ENCODE measurements at regions not wholly inside any gene's neighbourhood (a gene's known extent, or its start where the extent isn't known, plus 50 kb on each side); places are given as distances from the start of the nearest gene placed in this dataset.
A peak's percentile ranks its signal among the peaks of the same experiment; 100 is the strongest.

- no peak for TF ChIP-seq CTCF (IDR thresholded peaks at IDR 0.05; ENCODE audit: poor library complexity, severe bottlenecking)
- Histone ChIP-seq H3K27ac (ENCODE audit: poor library complexity, severe bottlenecking) (no peak overlapping the region), H3K4me1 (ENCODE audit: insufficient read depth, poor library complexity, severe bottlenecking) (no peaks in the 10 kb centered on the region), H3K36me3 (ENCODE audit: low read depth) (no peaks in the 10 kb centered on the region), H3K27me3 (ENCODE audit: insufficient read depth, poor library complexity, severe bottlenecking) (no peaks in the 10 kb centered on the region), H3K9me3 (ENCODE audit: severe bottlenecking) (no peaks in the 10 kb centered on the region), H3K4me3 (ENCODE audit: severe bottlenecking) (no peak overlapping the region)
- no peak for ATAC-seq (ENCODE audit: low read depth)
- DNase-seq (ENCODE audit: low spot score) = no peak
These were observed 1957.0 kb upstream of the AGA start for GRCh38 chr4:179399054-179399782.

GRCh38 chr4:179415037-179415846 is 1973.0 kb upstream of the AGA start:
- no peak overlapping the region for H3K27ac ChIP-seq (ENCODE audit: poor library complexity, severe bottlenecking)
- H3K9me3 ChIP-seq (ENCODE audit: severe bottlenecking) = no peaks in the 10 kb centered on the region
- no peaks in the 10 kb centered on the region for H3K27me3 ChIP-seq (ENCODE audit: insufficient read depth, poor library complexity, severe bottlenecking)
- peaks cover 10% of the 10 kb centered on the region for H3K4me1 ChIP-seq (ENCODE audit: insufficient read depth, poor library complexity, severe bottlenecking)
- DNase-seq (ENCODE audit: low spot score) = no peak
- no peaks in the 10 kb centered on the region for H3K36me3 ChIP-seq (ENCODE audit: low read depth)
- TF ChIP-seq CTCF (IDR thresholded peaks at IDR 0.05; ENCODE audit: poor library complexity, severe bottlenecking) = no peak
- ATAC-seq (ENCODE audit: low read depth) = peak; percentile 55; the same call in 2 of the 3 replicates
- no peak overlapping the region for H3K4me3 ChIP-seq (ENCODE audit: severe bottlenecking)

- Histone ChIP-seq H3K9me3 (ENCODE audit: severe bottlenecking) (peaks cover 1% of the 10 kb centered on the region), H3K4me3 (ENCODE audit: severe bottlenecking) (no peak overlapping the region), H3K4me1 (ENCODE audit: insufficient read depth, poor library complexity, severe bottlenecking) (peaks cover 10% of the 10 kb centered on the region), H3K36me3 (ENCODE audit: low read depth) (no peaks in the 10 kb centered on the region), H3K27ac (ENCODE audit: poor library complexity, severe bottlenecking) (no peak overlapping the region), H3K27me3 (ENCODE audit: insufficient read depth, poor library complexity, severe bottlenecking) (no peaks in the 10 kb centered on the region)
- ATAC-seq (ENCODE audit: low read depth) (no peak; the same call in 2 of the 3 replicates), DNase-seq (ENCODE audit: low spot score) (no peak)
- no peak for TF ChIP-seq CTCF (IDR thresholded peaks at IDR 0.05; ENCODE audit: poor library complexity, severe bottlenecking)
These were observed 1973.6 kb upstream of the AGA start for GRCh38 chr4:179415847-179416223.

GRCh38 chr4:179417357-179417756 is 1975.1 kb upstream of the AGA start:
- Histone ChIP-seq H3K4me1 (ENCODE audit: insufficient read depth, poor library complexity, severe bottlenecking) (peaks cover 10% of the 10 kb centered on the region), H3K9me3 (ENCODE audit: severe bottlenecking) (peaks cover 4% of the 10 kb centered on the region), H3K27me3 (ENCODE audit: insufficient read depth, poor library complexity, severe bottlenecking) (no peaks in the 10 kb centered on the region), H3K4me3 (ENCODE audit: severe bottlenecking) (no peak overlapping the region), H3K27ac (ENCODE audit: poor library complexity, severe bottlenecking) (no peak overlapping the region), H3K36me3 (ENCODE audit: low read depth) (no peaks in the 10 kb centered on the region)
- no peak for TF ChIP-seq CTCF (IDR thresholded peaks at IDR 0.05; ENCODE audit: poor library complexity, severe bottlenecking)
- DNase-seq (ENCODE audit: low spot score) (no peak), ATAC-seq (ENCODE audit: low read depth) (no peak)

Data from RWPE2 (cell line).